ENCODE measurements at regions not wholly inside any gene's neighbourhood (a gene's known extent, or its start where the extent isn't known, plus 50 kb on each side); places are given as distances from the start of the nearest gene placed in this dataset.

- TF ChIP-seq CTCF (IDR thresholded peaks at IDR 0.05) (peak; percentile 54 to 88 (median 81)), POLR2A (IDR thresholded peaks at IDR 0.05) (no peak)
Measured at GRCh38 chr4:86496094-86497080, 97.7 kb upstream of the PTPN13 start.
